Thyroid gland (tissue), 4 donors: ENCODE measurements at regions not wholly inside any gene's neighbourhood (a gene's known extent, or its start where the extent isn't known, plus 50 kb on each side); places are given as distances from the start of the nearest gene placed in this dataset.

Source experiments
- POLR2A ChIP-seq, 2 donors: fragments of 450-650 bp; IDR thresholded peaks; one replicate each; pipeline ENCODE4 v1.6.1; 2017; ENCODE audit warnings: antibody characterized with exemption in 2 of 2, mild to moderate bottlenecking in 2 of 2, moderate library complexity in 1 of 2
- TF ChIP-seq, protein P1 (sequence below), 6 experiments: fragments of 200-600 bp in 3 of 6; fragments of 450-650 bp in 3 of 6; sonication (generic) in 3 of 6; IDR thresholded peaks; one replicate each; pipeline ENCODE4 v1.5.1; 2016 to 2019; ENCODE audit warnings: antibody characterized with exemption in 6 of 6, mild to moderate bottlenecking in 2 of 6, inconsistent platforms in 1 of 6, moderate library complexity in 1 of 6

DNA sequence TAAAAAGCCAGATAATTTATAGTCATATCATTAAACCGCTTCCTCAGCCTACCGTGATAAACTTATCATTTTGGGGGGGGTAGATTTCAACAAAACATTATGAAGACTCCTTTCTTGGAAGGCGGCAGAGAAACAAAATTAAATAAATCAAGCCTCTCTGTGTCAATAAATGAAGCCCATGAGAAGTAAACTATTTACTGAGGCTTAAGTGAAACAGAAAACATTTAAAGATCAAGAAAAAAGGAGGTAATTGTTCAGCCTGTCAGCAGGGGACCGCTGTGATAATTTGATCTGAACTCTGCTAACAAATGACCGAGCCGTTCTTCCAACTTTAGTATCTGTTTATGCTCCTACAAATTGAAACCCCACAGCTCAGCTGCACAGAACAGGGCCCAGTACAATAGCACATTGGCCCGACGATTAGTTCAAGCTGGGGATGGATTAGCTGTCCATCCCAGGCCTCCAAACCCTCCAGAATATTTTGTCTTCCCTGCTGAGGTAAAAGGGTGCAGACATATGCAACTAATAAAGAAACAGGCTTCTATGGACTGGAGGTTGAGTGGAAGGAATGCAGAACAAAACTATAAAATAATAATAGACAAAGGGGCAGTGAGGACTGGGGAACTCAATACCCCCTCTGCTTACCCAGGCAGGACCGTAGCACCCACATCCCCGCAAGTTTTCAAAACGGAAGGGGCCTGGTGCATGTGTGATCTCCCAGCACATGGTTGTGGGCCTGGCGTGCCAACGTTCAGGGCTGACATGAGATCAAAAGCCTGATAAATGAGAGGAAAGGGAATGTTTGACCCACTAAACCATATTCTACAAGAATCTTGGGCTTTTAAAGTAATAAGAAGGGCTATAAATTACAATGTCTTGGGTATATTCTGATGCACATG lies 298.1 kb upstream of the IRX5 start:
- TF ChIP-seq, protein P1, sequence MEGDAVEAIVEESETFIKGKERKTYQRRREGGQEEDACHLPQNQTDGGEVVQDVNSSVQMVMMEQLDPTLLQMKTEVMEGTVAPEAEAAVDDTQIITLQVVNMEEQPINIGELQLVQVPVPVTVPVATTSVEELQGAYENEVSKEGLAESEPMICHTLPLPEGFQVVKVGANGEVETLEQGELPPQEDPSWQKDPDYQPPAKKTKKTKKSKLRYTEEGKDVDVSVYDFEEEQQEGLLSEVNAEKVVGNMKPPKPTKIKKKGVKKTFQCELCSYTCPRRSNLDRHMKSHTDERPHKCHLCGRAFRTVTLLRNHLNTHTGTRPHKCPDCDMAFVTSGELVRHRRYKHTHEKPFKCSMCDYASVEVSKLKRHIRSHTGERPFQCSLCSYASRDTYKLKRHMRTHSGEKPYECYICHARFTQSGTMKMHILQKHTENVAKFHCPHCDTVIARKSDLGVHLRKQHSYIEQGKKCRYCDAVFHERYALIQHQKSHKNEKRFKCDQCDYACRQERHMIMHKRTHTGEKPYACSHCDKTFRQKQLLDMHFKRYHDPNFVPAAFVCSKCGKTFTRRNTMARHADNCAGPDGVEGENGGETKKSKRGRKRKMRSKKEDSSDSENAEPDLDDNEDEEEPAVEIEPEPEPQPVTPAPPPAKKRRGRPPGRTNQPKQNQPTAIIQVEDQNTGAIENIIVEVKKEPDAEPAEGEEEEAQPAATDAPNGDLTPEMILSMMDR (IDR thresholded peaks at IDR 0.05), result no peak
- no peak for TF ChIP-seq POLR2A (IDR thresholded peaks at IDR 0.05)
